IMR-90 (cell line): ENCODE measurements at regions not wholly inside any gene's neighbourhood (a gene's known extent, or its start where the extent isn't known, plus 50 kb on each side); places are given as distances from the start of the nearest gene placed in this dataset.

Experiments
- ATAC-seq: fragments of 200-7000 bp; cut with Tn5 transposase; 2 replicates; pipeline ENCODE4 v1.9.1; 2020; ENCODE audit warnings: low read depth, mild to moderate bottlenecking, moderate library complexity
- BruUV-seq: library from RNA; stranded (reverse); fragments of 400-500 nt; replicated peaks from 2 replicates; lab custom pipeline; 2021; lab: Mats Ljungman, UMichigan
- CTCF ChIA-PET: fragments of 300-600 bp; formaldehyde crosslinking; extraction: SDS; loops from one replicate; lab custom pipeline; 2021; ENCODE audit warnings: antibody characterized with exemption; lab: Yijun Ruan, JAX
- POLR2A ChIA-PET: fragments of 300-600 bp; sonication (Branson Sonifier 250); formaldehyde crosslinking; loops from one replicate; lab custom pipeline; 2022; ENCODE audit warnings: antibody characterized with exemption; ENCODE audit not compliant: unreplicated experiment; lab: Charles Lee
- DNase-seq: peaks from one replicate; pipeline ENCODE4 v3.0.0; 2013
- H2AFZ ChIP-seq: replicated peaks from 2 replicates; pipeline ENCODE3; 2013; ENCODE audit warnings: low read length, mild to moderate bottlenecking; ENCODE audit not compliant: poor library complexity
- H2AK5ac ChIP-seq: 2 replicates; pipeline ENCODE4 v1.6.1; 2013; ENCODE audit warnings: low read depth, low read length, inconsistent platforms
- H2AK9ac ChIP-seq: replicated peaks from 2 replicates; pipeline ENCODE3; 2013; ENCODE audit warnings: mild to moderate bottlenecking, low read depth, low read length, moderate library complexity; ENCODE audit not compliant: poor library complexity
- H2BK120ac ChIP-seq: 2 replicates; pipeline ENCODE4 v1.6.1; 2013; ENCODE audit warnings: low read depth, low read length, inconsistent platforms
- H2BK15ac ChIP-seq: 3 replicates; pipeline ENCODE4 v1.6.1; 2013; ENCODE audit warnings: low read depth, low read length, inconsistent platforms
- H2BK20ac ChIP-seq: 2 replicates; pipeline ENCODE4 v1.6.1; 2013; ENCODE audit warnings: low read depth, mild to moderate bottlenecking, inconsistent platforms, low read length, moderate library complexity
- H2BK5ac ChIP-seq: 2 replicates; pipeline ENCODE4 v1.6.1; 2013; ENCODE audit warnings: mild to moderate bottlenecking, low read depth, low read length, inconsistent platforms; ENCODE audit not compliant: poor library complexity, severe bottlenecking
- H3K14ac ChIP-seq: replicated peaks from 2 replicates; pipeline ENCODE4 v1.6.1; 2013; ENCODE audit warnings: low read depth, low read length, inconsistent platforms
- H3K18ac ChIP-seq: 2 replicates; pipeline ENCODE4 v1.6.1; 2013; ENCODE audit warnings: low read depth, low read length, control low read depth
- H3K23ac ChIP-seq: 2 replicates; pipeline ENCODE4 v1.6.1; 2013; ENCODE audit warnings: low read depth, low read length, inconsistent platforms
- H3K27ac ChIP-seq: 2 replicates; pipeline ENCODE4 v1.5.1; 2013; ENCODE audit warnings: mild to moderate bottlenecking, control low read depth, low read length; ENCODE audit not compliant: insufficient read depth
- H3K27me3 ChIP-seq: 2 replicates; pipeline ENCODE4 v1.6.1; 2013; ENCODE audit warnings: low read length; ENCODE audit not compliant: control insufficient read depth, insufficient read depth
- H3K36me3 ChIP-seq: 2 replicates; pipeline ENCODE4 v1.6.1; 2013; ENCODE audit warnings: low read length, mixed read lengths; ENCODE audit not compliant: control insufficient read depth, insufficient read depth
- H3K4ac ChIP-seq: 2 replicates; pipeline ENCODE4 v1.6.1; 2013; ENCODE audit warnings: low read depth, low read length, inconsistent platforms
- H3K4me1 ChIP-seq: 2 replicates; pipeline ENCODE4 v1.6.1; 2013; ENCODE audit warnings: low read length, mixed read lengths; ENCODE audit not compliant: control insufficient read depth, insufficient read depth
- H3K4me2 ChIP-seq: 2 replicates; pipeline ENCODE4 v1.6.1; 2013; ENCODE audit warnings: low read depth, mild to moderate bottlenecking, control low read depth, low read length, moderate library complexity
- H3K4me3 ChIP-seq: 2 replicates; pipeline ENCODE4 v1.5.1; 2013; ENCODE audit warnings: low read depth, mild to moderate bottlenecking, control low read depth, low read length, moderate library complexity; ENCODE audit not compliant: insufficient read depth
- H3K56ac ChIP-seq: 2 replicates; pipeline ENCODE4 v1.6.1; 2013; ENCODE audit warnings: low read length, inconsistent platforms; ENCODE audit not compliant: insufficient read depth; ENCODE audit errors: extremely low read depth
- H3K79me1 ChIP-seq, 2 experiments: 2 replicates each; pipeline ENCODE4 v1.6.1; 2013; ENCODE audit warnings: low read length in 2 of 2, inconsistent platforms in 1 of 2, low read depth in 1 of 2
- H3K9ac ChIP-seq: 2 replicates; pipeline ENCODE4 v1.6.1; 2013; ENCODE audit warnings: low read depth, low read length, control low read depth
- H3K9me1 ChIP-seq: 2 replicates; pipeline ENCODE4 v1.6.1; 2013; ENCODE audit warnings: low read length, inconsistent platforms; ENCODE audit not compliant: insufficient read depth
- H3K9me3 ChIP-seq: 2 replicates; pipeline ENCODE4 v1.6.1; 2013; ENCODE audit warnings: low read length; ENCODE audit not compliant: control insufficient read depth, insufficient read depth
- H4K20me1 ChIP-seq: 2 replicates; pipeline ENCODE4 v1.6.1; 2013; ENCODE audit warnings: low read length, inconsistent platforms; ENCODE audit not compliant: insufficient read depth
- H4K5ac ChIP-seq: 2 replicates; pipeline ENCODE4 v1.6.1; 2013; ENCODE audit warnings: mild to moderate bottlenecking, low read depth, low read length, control low read depth
- H4K8ac ChIP-seq, 2 experiments: 2 replicates each; pipeline ENCODE4 v1.6.1; 2013; ENCODE audit warnings: low read depth in 2 of 2, low read length in 2 of 2, control low read depth in 1 of 2, inconsistent platforms in 1 of 2
- H4K91ac ChIP-seq: 2 replicates; pipeline ENCODE4 v1.6.1; 2013; ENCODE audit warnings: low read depth, low read length, inconsistent platforms; ENCODE audit not compliant: insufficient read depth
- MXI1 ChIP-seq: IDR thresholded peaks from 2 replicates; pipeline ENCODE4 v1.6.1; 2012; ENCODE audit warnings: low read depth, mild to moderate bottlenecking, low read length, moderate library complexity, borderline replicate concordance
- WGBS, 2 experiments: methylation state at CpG; one replicate each; pipeline versions ENCODE4 v1.1.5 to v1.1.7; 2013; ENCODE audit warnings: missing lambda C conversion rate in 2 of 2; ENCODE audit not compliant: insufficient read length in 1 of 2; ENCODE audit errors: extremely low coverage in 2 of 2; 5-methylcytosine and 5-hydroxymethylcytosine counted together
- dilution Hi-C: fragments of 300-500 bp; cut with HindIII; formaldehyde crosslinking; loops from one replicate; pipeline ENCODE4 v1.14.3; 2018; ENCODE audit warnings: low sequenced_read_pairs; ENCODE audit not compliant: unreplicated experiment
- in situ Hi-C: fragments of 300-500 bp; cut with MboI; formaldehyde crosslinking; loops from 3 replicates; pipeline ENCODE4 v1.14.3; 2019; ENCODE audit warnings: low sequenced_read_pairs, inconsistent platforms, mixed read lengths
- intact Hi-C: fragments of 100-400 bp; cut with micrococcal nuclease; formaldehyde crosslinking; loops from 2 replicates; pipeline ENCODE4 v1.10.0; 2022
- TF ChIP-seq, protein P1 (sequence below): fragments of 150-350 bp; IDR thresholded peaks from 2 replicates; pipeline ENCODE4 v1.6.1; 2017; ENCODE audit warnings: mild to moderate bottlenecking, antibody characterized with exemption, low read length, low read depth

DNA sequence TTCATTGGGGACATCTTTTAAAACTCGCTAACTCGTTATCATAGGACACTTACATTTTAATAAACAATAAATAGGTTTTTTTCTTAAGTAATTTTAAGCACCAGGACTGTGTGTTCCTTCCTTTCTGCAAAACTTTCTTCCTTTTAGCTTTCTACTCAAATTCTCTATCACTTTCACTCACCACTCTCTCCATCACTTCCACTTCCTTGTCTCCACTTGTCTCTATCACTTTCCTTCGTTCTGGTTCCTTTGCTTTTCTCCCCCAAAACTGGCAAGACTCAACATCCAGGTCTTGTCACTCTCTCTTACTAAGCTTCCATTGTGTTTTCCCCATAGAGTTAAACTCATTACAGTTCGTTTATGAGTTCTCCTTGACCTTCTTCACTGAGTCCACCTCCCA, 99.0 kb downstream of the ZPLD1 start:
- H3K79me1 ChIP-seq = no peaks in the 10 kb centered on the region
- no peaks in the 10 kb centered on the region for H3K4me1 ChIP-seq
- H4K8ac ChIP-seq = no peak overlapping the region
- H2AK5ac ChIP-seq = no peak overlapping the region
- no peak overlapping the region for H3K9ac ChIP-seq
- no peak overlapping the region for H2BK15ac ChIP-seq
- DNase-seq (no peak), ATAC-seq (no peak)
- TF ChIP-seq, protein P1, sequence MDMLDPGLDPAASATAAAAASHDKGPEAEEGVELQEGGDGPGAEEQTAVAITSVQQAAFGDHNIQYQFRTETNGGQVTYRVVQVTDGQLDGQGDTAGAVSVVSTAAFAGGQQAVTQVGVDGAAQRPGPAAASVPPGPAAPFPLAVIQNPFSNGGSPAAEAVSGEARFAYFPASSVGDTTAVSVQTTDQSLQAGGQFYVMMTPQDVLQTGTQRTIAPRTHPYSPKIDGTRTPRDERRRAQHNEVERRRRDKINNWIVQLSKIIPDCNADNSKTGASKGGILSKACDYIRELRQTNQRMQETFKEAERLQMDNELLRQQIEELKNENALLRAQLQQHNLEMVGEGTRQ = no peak
- no peak for TF ChIP-seq MXI1
- no peak overlapping the region for H3K27ac ChIP-seq
- WGBS, 2 experiments = no CpG with 5 or more reads among the region's 4 CpGs
- no peaks in the 10 kb centered on the region for H4K20me1 ChIP-seq
- no peak overlapping the region for H2BK5ac ChIP-seq
- ChIA-PET POLR2A (no interaction called here), CTCF (interaction anchor here (6.9 kb wide), 1 partner anchor 304 kb away, joined by 60 read pairs; no protein-coding TSS in a partner anchor)
- no peak overlapping the region for H3K4me3 ChIP-seq
- no peak overlapping the region for H2BK120ac ChIP-seq
- no peak overlapping the region for H2BK20ac ChIP-seq
- no peak overlapping the region for H3K18ac ChIP-seq
- H3K4ac ChIP-seq = no peak overlapping the region
- no peak overlapping the region for H4K5ac ChIP-seq
- H3K14ac ChIP-seq = no peak overlapping the region
- no peaks in the 10 kb centered on the region for H3K36me3 ChIP-seq
- H2AFZ ChIP-seq = no peak overlapping the region
- H3K4me2 ChIP-seq = no peak overlapping the region
- H2AK9ac ChIP-seq = no peak overlapping the region
- no peaks in the 10 kb centered on the region for H3K9me1 ChIP-seq
- BruUV-seq = no TSS peak
- H4K91ac ChIP-seq = no peak overlapping the region
- in situ Hi-C loops (loop anchor here (10.0 kb wide), 1 partner anchor 729 kb away; no protein-coding TSS in a partner anchor), intact Hi-C loops (loop anchor here (2.0 kb wide), 1 partner anchor 721 kb away; no protein-coding TSS in a partner anchor), dilution Hi-C loops (loop anchor here (10.0 to 25.0 kb wide), 2 partner anchors 296 to 729 kb away; no protein-coding TSS in a partner anchor)
- H3K23ac ChIP-seq = no peak overlapping the region
- H3K9me3 ChIP-seq = no peaks in the 10 kb centered on the region
- H3K56ac ChIP-seq = no peak overlapping the region
- H3K27me3 ChIP-seq = no peaks in the 10 kb centered on the region
